ENCODE measurements at regions not wholly inside any gene's neighbourhood (a gene's known extent, or its start where the extent isn't known, plus 50 kb on each side); places are given as distances from the start of the nearest gene placed in this dataset.

DNA sequence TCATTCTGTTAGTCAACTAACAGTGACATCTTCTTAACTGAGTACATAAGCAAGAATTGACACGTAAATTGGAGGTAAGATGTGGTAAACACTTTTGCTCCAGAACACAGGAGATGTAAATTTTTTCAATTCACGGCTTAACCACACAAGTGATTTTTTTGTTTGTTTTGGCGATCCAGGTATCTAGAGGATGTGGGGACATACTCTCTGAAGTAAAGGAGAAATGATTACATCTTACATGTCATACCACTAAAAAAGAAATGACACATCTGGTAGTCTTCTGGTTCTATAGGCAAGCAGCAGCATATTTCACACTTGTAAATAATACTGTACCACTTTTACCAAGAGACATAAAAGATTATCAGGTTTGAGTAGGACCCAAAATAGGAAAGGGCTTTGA, 200.3 kb upstream of the ZWINT start:
- TF ChIP-seq EZH2 (IDR thresholded peaks at IDR 0.05; ENCODE audit: borderline replicate concordance, low read depth, low read length, poor library complexity, severe bottlenecking) = no peak
- TF ChIP-seq, protein P1, sequence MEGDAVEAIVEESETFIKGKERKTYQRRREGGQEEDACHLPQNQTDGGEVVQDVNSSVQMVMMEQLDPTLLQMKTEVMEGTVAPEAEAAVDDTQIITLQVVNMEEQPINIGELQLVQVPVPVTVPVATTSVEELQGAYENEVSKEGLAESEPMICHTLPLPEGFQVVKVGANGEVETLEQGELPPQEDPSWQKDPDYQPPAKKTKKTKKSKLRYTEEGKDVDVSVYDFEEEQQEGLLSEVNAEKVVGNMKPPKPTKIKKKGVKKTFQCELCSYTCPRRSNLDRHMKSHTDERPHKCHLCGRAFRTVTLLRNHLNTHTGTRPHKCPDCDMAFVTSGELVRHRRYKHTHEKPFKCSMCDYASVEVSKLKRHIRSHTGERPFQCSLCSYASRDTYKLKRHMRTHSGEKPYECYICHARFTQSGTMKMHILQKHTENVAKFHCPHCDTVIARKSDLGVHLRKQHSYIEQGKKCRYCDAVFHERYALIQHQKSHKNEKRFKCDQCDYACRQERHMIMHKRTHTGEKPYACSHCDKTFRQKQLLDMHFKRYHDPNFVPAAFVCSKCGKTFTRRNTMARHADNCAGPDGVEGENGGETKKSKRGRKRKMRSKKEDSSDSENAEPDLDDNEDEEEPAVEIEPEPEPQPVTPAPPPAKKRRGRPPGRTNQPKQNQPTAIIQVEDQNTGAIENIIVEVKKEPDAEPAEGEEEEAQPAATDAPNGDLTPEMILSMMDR (conservative IDR thresholded peaks at IDR 0.05; ENCODE audit: low read depth, low read length) = no peak
